ENCODE measurements at regions not wholly inside any gene's neighbourhood (a gene's known extent, or its start where the extent isn't known, plus 50 kb on each side); places are given as distances from the start of the nearest gene placed in this dataset.

DNA sequence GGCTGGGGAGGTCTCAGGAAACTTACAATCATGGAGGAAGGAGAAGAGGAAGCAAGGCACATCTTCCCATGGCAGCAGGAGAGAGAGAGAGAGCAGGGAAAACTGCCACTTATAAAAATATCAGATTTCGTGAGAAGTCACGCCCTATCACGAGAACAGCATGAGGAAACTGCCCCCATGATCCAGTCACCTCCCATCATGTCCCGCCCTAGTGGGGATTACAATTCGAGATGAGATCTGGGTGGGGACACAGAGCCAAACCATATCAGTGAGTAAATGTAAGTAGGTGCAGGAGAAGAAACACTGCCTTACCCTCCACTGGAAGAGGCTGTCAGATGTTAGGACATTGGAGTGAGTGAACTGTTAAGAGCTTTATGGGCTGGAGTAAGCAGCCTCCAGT, 270.4 kb downstream of the TFAP2C start:
- Mint-ChIP-seq H3K27ac (no peak overlapping the region), H3K27me3 (ENCODE audit: insufficient read depth, low read depth) (peaks cover 25% of the 10 kb centered on the region), H3K4me3 (no peak overlapping the region), H3K9me3 (peaks cover 12% of the 10 kb centered on the region), H3K36me3 (no peaks in the 10 kb centered on the region), H3K4me1 (peaks cover 12% of the 10 kb centered on the region)
- H2AFZ ChIP-seq (replicated peaks), result no peak overlapping the region
- H4K20me1 ChIP-seq (ENCODE audit: low read depth), result peaks cover 3% of the 10 kb centered on the region
- DNase-seq (ENCODE audit: low spot score), result no peak
- no peaks in the 10 kb centered on the region for H3K79me2 ChIP-seq (ENCODE audit: low read depth)
- no peaks in the 10 kb centered on the region for H3K36me3 ChIP-seq
- peaks cover 23% of the 10 kb centered on the region for H3K4me1 ChIP-seq
- no peak overlapping the region for H3K4me2 ChIP-seq
- H3K9ac ChIP-seq, result no peak overlapping the region
- TF ChIP-seq EZH2 (IDR thresholded peaks at IDR 0.05) (no peak), EZH2phosphoT487 (IDR thresholded peaks at IDR 0.05) (no peak)
- TF ChIP-seq, protein P1, sequence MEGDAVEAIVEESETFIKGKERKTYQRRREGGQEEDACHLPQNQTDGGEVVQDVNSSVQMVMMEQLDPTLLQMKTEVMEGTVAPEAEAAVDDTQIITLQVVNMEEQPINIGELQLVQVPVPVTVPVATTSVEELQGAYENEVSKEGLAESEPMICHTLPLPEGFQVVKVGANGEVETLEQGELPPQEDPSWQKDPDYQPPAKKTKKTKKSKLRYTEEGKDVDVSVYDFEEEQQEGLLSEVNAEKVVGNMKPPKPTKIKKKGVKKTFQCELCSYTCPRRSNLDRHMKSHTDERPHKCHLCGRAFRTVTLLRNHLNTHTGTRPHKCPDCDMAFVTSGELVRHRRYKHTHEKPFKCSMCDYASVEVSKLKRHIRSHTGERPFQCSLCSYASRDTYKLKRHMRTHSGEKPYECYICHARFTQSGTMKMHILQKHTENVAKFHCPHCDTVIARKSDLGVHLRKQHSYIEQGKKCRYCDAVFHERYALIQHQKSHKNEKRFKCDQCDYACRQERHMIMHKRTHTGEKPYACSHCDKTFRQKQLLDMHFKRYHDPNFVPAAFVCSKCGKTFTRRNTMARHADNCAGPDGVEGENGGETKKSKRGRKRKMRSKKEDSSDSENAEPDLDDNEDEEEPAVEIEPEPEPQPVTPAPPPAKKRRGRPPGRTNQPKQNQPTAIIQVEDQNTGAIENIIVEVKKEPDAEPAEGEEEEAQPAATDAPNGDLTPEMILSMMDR (IDR thresholded peaks at IDR 0.05), result no peak
- peaks cover 38% of the 10 kb centered on the region for H3F3A ChIP-seq (ENCODE audit: low read depth)
- H3K4me3 ChIP-seq, result no peak overlapping the region
- H3K9me3 ChIP-seq (ENCODE audit: low read depth), result no peaks in the 10 kb centered on the region
- H3K27ac ChIP-seq, result no peak overlapping the region
- H3K27me3 ChIP-seq, result no peaks in the 10 kb centered on the region

DNA sequence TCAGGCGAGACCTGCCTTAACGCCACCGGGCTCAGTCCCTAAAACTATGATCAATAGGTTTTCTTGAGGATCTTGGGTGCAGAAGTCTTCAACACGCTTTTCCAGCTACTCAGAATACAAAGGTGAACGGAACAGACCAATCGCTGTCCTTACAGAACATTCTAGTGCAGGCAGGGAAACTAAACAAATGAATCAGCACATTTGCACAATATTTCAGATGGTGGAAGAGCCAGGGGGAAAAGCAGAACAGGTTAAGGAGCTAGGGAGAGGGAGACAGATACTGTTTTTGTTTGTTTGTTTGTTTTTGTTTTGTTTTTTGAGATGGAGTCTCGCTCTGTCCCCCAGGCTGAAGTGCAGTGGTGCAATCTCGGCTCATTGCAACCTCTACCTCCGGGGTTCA, 271.1 kb downstream of the TFAP2C start:
- DNase-seq (ENCODE audit: low spot score), result no peak

DNA sequence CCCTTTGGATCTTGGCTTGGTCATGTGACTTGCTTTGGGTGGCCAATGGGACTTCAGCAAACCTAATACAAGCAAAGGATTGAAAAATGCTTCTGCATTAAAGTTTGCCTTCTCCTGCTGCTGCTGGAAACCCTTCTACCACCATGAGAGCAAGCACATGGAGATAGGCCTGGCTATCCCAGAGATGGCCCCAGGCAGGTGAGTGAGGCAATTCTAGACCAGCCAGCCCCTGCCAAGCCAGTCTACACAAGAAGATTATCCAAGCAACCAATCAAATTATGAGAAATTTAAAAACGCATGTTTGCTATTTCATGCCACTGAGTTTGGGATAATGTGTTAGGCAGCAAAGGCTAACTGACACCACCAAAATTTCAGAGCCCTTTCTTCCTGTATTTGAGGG, 274.3 kb downstream of the TFAP2C start:
- Histone ChIP-seq H3K4me3 (no peak overlapping the region), H3K4me1 (peaks cover 3% of the 10 kb centered on the region), H3K36me3 (no peaks in the 10 kb centered on the region), H4K20me1 (ENCODE audit: low read depth) (no peaks in the 10 kb centered on the region), H3K4me2 (no peak overlapping the region), H3K27me3 (no peaks in the 10 kb centered on the region), H2AFZ (replicated peaks) (no peak overlapping the region), H3K79me2 (ENCODE audit: low read depth) (no peaks in the 10 kb centered on the region), H3K9ac (no peak overlapping the region), H3F3A (ENCODE audit: low read depth) (peaks cover 4% of the 10 kb centered on the region), H3K9me3 (ENCODE audit: low read depth) (no peaks in the 10 kb centered on the region), H3K27ac (no peak overlapping the region)
- H3K4me3 Mint-ChIP-seq, result no peak overlapping the region
- no peak for DNase-seq (ENCODE audit: low spot score)
- TF ChIP-seq EZH2 (IDR thresholded peaks at IDR 0.05), result no peak
- TF ChIP-seq EZH2phosphoT487 (IDR thresholded peaks at IDR 0.05), result no peak
- TF ChIP-seq, protein P1 (IDR thresholded peaks at IDR 0.05), result no peak
- H3K27me3 Mint-ChIP-seq (ENCODE audit: insufficient read depth, low read depth), result peaks cover 22% of the 10 kb centered on the region
- H3K4me1 Mint-ChIP-seq, result no peaks in the 10 kb centered on the region
- no peak overlapping the region for H3K27ac Mint-ChIP-seq
- no peaks in the 10 kb centered on the region for H3K36me3 Mint-ChIP-seq
- H3K9me3 Mint-ChIP-seq, result peaks cover 12% of the 10 kb centered on the region

More for the DNA sequence above, 271.1 kb downstream of the TFAP2C start:
- TF ChIP-seq, protein P1 (IDR thresholded peaks at IDR 0.05), result no peak
- TF ChIP-seq EZH2phosphoT487 (IDR thresholded peaks at IDR 0.05) (no peak), EZH2 (IDR thresholded peaks at IDR 0.05) (no peak)
- Mint-ChIP-seq H3K27ac (no peak overlapping the region), H3K4me3 (no peak overlapping the region), H3K9me3 (peaks cover 12% of the 10 kb centered on the region), H3K36me3 (no peaks in the 10 kb centered on the region), H3K27me3 (ENCODE audit: insufficient read depth, low read depth) (peaks cover 29% of the 10 kb centered on the region), H3K4me1 (peaks cover 8% of the 10 kb centered on the region)
- no peak overlapping the region for H3K4me2 ChIP-seq
- H3K9ac ChIP-seq, result no peak overlapping the region
- no peaks in the 10 kb centered on the region for H3K36me3 ChIP-seq
- H2AFZ ChIP-seq (replicated peaks), result no peak overlapping the region
- H3K79me2 ChIP-seq (ENCODE audit: low read depth), result no peaks in the 10 kb centered on the region
- peaks cover 3% of the 10 kb centered on the region for H4K20me1 ChIP-seq (ENCODE audit: low read depth)
- H3K9me3 ChIP-seq (ENCODE audit: low read depth), result no peaks in the 10 kb centered on the region
- H3K4me1 ChIP-seq, result peaks cover 22% of the 10 kb centered on the region
- peaks cover 33% of the 10 kb centered on the region for H3F3A ChIP-seq (ENCODE audit: low read depth)
- no peak overlapping the region for H3K27ac ChIP-seq
- no peaks in the 10 kb centered on the region for H3K27me3 ChIP-seq
- H3K4me3 ChIP-seq, result no peak overlapping the region
